NAMALWA (cell line): ENCODE measurements at regions not wholly inside any gene's neighbourhood (a gene's known extent, or its start where the extent isn't known, plus 50 kb on each side); places are given as distances from the start of the nearest gene placed in this dataset.
A peak's percentile ranks its signal among the peaks of the same experiment; 100 is the strongest.
"Not testable (repeated sequence)": the region's sequence is repeated elsewhere in the genome, so short reads cannot be mapped to it uniquely, and the experiment has no call there.

ENCODE experiments used
- DNase-seq: peaks from one replicate; pipeline ENCODE4 v3.0.0-alpha.2; 2015; ENCODE audit warnings: low spot score

DNA sequence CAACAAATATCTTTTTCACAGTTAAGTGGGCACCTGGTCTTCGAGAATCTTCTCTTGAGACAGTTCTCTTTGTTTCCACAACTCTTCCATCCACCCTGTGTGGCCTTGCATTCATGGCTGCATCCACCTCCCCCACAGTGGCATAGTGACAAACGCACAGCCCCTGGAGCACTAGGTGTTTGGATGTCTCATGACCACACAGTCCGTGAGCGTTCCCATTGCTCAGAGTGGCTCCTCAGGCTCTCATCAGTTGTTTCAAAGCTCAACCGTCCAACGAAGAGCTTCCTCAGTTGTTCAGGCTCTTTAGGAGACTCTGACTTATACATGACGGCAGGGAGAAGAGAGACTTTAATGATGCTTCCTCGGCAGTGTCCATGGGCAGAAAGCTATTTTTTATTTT is 191.6 kb downstream of the CDRT15L2 start:
- no peak for DNase-seq

DNA sequence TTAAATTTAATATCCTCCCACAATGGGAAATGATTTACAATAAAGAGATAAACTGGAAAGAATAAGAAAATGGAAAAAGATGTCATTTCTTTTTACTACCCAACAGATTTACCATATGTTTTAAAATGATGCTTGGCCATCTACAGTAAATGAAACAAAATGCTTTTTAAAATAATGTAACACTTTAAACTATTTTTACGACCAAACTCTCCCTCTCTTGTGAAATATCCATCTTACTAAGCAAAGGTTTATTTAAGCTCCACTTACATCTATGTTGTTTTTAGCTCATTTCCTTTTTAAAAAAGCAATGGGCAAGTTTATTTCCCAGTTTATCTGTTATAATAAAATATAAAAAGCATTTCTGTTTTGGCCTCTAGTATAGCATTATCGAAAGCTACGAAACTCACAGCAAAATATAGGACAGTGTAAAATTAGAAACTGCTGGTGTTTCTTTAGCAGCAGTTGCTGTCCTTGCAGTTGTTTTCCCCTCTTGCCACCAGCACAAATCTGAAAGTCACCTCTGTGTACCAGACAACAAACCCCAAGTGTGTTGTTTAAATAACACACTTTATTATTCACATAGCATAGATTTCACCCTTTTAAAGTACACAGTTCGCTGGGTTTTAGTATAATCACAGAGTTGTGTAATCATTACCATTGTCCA is 195.1 kb downstream of the CDRT15L2 start:
- no peak for DNase-seq

DNA sequence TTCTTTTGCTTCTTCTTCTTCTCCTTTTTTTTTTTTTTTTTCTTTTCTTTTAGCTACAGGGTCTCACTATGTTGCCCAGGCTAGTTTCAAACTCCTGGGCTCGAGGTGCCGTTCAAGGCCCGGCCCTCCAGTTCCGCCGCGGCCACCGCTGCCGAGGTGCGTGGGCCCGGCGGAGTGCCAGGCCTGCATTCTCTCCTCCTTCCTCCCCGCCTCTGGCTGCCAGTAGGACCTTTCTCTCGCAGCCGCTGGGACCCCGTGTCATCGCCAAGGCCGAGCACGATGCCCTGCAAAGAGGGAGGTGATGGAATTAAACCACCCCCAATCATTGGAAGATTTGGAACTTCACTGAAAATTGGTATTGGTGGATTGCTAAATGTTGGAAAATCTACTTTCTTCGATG is 195.8 kb downstream of the CDRT15L2 start:
- no peak for DNase-seq

DNA sequence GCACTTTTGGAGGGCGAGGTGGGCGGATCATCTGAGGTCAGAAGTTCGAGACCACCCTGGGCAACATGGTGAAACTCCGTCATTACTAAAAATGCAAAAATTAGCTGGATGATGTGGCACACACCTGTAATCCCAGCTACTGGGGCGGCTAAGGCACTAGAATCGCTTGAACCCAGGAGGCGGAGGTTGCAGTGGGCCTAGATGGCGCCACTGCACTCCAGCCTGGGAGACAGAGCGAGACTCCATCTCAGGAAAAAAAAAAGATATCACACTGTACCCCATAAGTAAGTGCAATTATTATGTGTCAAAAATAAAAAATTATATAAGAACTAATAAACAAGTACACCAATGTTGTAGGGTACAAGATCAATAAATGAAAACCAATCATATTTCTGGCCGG is 200.0 kb downstream of the CDRT15L2 start:
- DNase-seq = no peak

DNA sequence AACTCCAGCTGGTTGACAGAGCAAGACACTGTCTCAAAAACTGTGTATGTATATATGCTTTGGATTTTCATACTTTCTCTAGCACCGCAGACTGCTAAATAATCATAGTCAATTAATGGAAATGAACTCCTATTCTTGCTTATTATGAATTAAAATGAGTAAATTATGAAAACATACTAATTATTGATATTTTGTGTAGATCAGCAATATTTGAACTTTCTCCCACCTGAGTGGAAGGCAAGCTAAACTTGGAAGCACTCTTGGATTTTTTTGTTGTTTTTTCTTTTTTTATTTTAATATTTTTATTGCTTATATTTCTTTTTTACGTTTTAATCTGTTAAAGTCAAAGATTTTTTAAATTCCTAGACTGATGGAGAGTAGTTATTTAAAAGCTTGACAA is 201.7 kb downstream of the CDRT15L2 start:
- DNase-seq = no peak

DNA sequence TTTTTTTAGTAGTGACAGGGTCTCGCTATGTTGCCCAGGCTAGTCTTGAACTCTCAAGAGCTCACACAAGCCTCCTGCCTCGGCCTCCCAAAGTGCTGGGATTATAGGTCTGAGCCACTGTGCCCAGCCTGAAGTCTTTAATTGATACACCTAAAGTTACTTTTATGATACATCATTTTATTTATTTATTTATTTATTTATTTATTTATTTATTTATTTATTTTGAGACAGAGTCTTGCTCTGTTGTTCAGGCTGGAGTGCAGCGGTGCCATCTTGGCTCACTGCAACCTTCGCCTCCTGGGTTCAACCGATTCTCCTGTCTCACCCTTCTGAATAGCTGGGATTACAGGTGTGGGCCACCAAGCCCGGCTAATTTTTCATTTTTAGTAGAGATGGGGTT is 202.3 kb downstream of the CDRT15L2 start:
- DNase-seq = not testable (repeated sequence)

DNA sequence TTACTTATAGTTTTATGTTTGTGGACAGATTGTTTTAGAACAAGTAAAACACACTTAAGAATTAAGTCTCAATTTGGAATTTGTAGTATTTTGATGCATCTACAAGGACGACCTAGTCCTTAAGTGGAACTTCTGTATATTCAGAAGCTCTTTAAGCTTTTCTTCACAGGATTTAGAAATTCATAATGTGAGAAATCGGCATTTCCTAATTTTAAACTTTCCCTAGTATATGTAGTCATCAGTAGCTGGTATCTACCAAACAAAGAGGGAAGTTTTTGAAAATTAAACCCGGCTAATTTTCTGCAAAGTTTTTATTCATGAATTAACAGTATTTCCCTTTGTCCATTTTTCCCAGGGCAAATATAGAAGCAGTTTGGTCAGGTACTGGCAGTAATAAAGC is 203.6 kb downstream of the CDRT15L2 start:
- DNase-seq = no peak

DNA sequence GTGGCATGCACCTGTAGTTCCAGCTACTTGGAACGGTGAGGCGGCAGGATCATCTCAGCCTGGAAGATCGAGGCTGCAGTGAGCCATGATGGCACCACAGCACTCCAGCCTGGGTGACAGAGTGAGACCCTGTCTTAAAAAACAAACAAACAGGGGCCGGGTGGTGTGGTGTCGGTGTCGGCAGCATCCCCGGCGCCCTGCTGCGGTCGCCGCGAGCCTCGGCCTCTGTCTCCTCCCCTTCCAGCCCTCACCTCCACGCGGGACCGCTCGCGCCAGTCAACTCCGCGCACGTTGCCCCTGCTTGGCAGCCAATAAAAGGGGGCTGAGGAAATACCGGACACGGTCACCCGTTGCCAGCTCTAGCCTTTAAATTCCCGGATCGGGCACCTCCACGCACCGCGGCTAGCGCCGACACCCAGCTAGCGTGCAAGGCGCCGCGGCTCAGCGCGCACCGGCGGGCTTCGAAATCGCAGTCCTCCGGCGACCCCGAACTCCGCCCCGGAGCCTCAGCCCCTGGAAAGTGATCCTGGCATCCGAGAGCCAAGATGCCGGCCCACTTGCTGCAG is 204.7 kb downstream of the CDRT15L2 start:
- no peak for DNase-seq

DNA sequence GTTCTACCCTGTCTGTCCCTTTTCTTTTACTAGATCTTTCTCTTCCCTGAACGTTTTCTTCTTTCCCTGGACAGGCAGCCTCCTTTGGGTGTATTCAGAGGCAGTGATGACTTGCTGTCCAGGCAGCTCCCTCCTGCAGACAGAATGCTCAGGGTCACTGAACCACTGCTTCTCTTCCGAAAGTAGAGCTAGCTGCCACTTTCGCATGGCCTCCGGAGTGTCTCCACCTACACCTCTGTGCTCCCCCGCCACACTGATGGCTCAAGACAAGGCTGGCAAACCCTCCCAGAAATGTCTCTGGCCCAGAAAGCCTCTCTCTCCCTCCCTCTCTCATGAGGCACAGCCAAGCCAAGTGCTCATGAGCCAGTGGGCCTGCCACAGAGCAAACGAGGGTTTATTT is 207.8 kb downstream of the CDRT15L2 start:
- DNase-seq = no peak

DNA sequence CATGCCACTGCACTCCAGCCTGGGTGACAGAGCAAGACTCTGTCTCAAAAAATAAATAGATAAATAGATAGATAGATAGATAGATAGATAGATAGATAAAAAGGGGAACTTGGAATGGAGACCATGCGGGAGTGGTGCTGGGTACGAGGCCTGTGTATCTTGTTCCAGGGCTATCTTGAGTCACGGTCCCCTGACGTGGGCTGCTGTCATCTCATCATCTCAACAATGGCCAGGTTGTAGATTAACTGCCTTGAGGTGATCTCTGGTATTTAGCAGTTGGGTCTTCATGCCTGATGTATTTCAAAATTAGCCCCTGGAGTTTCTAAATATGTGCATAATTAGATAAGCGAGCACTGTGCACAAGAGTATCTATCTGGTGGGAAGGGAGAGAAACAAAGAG is 212.1 kb downstream of the CDRT15L2 start:
- DNase-seq = no peak

DNA sequence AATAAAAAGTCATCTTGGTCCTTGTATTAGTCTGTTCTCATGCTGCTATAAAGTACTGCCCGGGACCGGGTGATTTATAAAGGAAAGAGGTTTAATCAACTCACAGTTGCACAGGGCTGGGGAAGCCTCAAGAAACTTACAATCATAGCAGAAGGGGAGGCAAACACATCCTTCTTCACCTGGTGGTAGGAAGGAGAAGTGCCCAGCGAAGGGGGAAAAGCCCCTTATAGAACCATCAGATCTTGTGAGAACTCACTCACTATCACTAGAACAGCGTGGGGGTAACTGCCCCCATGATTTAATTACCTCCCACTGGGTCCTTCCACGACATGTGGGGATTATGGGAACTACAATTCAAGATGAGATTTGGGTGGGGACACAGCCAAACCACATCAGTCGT is 215.0 kb downstream of the CDRT15L2 start:
- DNase-seq = peak; percentile 4

DNA sequence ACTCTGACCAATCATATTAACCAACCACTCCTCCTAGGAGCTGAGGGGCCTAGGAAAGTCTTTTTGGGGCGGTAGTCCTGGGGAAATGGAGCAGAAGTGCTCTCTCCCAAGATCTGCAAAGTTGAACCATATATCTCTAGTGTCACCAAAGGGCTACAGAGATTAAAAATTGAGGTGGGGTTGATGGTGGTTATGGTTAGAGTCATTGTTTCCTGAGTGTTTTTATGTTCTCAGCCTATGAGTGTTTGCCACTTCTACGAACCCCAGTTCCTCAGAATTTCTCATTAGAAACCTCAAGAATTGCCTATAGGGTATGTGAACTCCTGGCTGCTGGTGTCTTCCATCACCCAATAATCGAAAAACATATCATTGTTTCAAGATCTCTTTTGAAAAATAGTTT is 217.8 kb downstream of the CDRT15L2 start:
- DNase-seq = no peak

DNA sequence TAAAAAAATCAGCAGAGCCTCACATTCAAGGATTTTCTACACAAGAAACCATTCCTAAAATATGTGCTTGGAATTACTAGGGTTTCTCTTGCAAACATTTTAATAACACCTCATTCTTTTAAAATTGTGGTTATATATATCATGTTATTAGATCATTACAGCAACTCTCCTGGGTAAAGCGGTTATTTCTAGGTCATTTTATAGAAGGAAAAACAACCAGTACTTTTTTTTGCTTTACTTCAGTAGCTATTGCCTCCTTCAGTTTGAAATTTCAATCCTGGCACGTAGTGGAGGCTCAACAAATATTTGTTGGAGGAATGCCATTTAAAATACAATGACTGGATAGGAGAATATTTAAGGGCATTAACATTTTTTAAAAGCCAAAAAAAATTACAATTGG is 220.6 kb downstream of the CDRT15L2 start:
- DNase-seq = no peak

DNA sequence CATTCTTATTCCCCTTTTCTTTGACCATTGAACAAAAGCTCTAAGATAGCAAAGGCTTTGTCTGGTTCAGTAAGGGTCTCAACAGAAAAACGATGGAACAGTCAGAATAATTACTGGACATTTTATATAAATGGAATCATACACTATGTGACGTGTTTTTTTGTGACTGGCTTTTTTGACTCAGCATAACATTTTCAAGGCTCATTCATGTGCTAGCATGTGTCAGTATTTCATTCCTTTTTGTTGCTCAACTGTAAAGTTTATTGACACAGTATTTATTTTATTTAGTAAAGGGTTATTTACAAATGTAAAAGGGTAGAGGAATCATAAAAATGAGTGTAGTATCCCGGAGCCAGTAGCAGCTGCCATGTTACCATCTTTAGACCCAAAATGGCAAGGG is 226.2 kb downstream of the CDRT15L2 start:
- DNase-seq = no peak

DNA sequence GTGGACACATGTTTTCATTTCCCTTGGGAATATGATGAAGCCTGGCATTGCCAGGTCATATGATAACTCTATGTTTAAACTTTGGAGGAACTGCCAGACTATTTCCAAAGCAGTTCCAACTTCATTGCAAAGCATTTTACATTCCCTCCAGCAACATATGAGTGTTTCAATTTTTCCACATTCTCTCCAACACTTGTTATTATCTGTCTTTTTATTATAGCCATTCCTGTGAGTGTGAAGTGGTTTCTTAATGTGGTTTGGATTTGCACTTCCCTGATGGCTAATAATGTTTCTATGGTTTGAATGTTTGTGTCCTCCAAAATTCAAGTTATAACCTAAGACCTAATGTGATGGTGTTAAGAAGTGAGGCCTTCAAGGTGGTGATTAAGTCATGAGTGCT is 228.0 kb downstream of the CDRT15L2 start:
- DNase-seq = not testable (repeated sequence)

DNA sequence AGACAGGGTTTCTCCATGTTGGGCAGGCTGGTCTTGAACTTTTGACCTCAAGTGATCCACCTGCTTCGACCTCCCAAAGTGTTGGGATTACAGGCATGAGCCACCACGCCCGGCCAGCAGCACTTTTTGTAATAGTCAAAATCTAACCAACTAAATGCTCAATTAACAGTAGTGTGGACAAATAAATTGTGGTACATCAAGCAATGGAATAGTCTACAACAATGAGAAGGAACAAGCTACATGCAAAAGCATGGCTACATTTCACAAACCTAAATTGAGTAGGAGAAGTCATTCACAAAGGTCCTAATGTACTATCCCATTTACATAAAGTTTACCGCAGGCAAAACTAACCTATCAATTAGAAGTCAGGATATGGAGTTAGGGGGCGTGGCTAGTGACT is 227.4 kb downstream of the USP22 start:
- not testable (repeated sequence) for DNase-seq

DNA sequence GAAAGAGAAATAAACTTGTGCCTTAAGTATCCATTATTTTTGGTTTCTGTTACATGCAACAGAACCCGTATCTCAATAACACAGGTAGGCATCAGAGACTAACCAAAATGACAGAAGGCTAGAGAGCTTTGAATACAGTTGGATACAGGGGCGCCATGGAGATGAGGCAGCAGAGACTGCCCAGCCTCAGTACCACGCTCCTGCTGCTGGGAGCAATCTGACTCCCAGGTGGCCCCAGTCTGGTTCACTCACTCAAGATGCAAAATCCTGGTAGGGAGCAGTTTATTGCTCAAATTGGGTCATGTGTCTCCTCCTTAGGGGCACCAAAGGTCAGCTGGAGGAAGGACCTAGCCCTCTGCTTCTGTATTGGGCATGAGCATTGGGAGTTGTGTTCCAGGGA is 218.9 kb downstream of the USP22 start:
- DNase-seq = no peak

DNA sequence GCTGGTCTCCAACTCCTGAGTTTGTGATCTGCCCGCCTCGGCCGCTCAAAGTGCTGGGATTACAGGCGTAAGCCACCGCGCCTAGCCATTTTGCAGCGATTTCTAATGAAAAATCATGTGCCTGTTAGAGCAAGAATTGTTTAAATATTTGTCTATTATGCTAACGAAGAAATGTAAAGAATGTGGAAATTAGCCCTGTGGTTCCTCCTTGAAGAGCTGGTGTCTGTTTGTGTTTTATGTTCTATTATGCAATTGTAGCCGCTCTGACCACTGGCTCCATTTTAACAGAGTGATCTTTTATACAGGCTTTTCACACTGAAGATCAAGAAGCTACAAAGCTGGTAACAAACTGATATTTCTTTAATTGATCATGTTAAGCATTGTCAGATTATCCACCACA is 217.3 kb downstream of the USP22 start:
- DNase-seq = no peak

DNA sequence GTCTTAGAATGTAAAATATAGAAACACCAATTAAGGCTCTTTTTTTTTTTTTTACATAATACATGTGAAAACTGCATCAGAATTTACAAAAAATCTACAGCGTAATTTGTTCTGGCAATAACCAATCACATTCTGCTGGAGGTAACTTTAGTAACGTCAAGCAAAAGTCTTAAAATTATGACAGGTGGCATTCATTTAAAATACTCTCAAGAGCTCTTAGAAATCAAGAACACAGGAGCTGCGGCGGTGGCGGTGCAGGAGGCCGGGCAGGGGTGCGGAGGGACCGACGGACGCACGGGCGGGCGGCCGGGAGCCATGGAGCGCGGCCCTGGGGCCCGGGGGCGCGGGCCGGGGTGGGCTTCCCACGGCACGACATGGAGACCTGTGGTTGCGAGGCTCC is 202.4 kb downstream of the USP22 start:
- DNase-seq = not testable (repeated sequence)

DNA sequence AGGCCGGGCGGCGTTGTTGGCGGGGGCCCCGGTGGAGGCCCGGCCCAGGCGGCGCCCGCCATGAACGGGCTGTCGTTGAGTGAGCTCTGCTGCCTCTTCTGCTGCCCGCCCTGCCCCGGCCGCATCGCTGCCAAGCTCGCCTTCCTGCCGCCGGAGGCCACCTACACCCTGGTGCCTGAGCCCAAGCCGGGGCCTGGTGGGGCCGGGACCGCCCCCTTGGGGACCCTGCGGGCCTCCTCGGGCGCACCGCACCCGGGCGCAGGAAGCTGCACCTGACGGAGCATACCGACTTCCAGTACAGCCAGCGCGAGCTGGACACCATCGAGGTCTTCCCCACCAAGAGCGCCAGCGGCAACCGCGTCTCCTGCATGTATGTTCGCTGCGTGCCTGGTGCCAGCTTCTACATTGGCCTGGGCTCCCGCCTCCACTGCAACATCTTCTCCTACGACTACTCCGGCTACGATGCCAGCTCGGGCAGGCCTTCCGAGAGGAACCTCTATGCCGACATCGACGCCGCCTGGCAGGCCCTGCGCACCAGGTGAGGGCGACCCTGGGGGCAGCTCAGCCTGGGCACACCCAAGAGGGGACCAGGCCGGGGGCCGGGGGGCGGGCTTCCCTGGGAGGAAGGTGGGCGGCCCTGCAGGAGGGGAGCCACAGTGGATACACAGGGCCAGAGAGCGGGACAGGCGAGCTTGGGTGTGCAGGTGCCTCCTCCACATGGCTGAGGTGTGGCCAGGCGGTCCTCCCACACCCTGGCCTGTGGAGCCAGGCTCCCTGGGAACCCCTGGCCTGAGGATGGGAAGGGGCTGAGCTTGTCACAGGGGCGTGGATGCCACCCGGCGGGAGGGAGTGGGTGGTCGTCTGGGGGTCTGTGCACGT is 201.6 kb downstream of the USP22 start:
- not testable (repeated sequence) for DNase-seq

DNA sequence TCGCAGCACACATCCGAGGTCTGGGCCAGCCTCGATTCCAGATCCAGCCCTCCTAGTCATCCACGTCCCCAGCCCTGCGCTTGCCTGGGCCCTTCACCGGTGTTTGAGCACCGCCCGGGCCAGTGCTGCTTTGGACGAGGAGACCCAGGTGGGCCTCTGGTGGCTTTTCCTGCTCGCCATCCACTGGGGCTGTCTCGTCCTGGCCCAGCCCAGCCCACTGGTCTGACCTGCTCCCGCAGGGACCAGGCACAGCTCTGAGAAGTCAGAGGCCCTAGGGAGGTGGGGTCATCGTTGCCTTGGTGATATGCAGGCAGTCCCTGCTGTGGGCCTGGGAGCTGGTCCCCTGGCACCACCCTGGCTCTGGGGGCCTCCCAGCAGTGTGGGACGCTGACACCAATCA is 200.8 kb downstream of the USP22 start:
- not testable (repeated sequence) for DNase-seq

DNA sequence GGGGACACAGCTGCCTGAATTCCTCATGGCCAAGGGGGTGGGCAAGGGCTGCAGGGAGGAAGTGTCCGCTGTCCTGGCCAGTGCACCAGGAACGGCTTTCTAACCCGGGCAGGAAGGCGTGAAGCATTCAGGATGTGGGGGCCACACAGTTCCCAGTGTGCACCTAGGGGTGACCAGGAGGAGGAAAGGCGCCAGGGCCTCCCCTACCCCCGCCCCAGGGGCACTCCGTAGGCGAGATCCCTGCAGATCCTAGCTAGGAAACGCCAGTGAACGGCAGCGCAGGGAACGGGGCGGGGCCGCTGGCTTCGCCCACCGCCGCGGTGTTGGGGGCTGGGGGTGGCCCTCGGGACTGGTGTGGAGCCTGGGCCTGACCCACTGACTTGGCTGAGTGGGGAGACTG is 199.6 kb downstream of the USP22 start:
- not testable (repeated sequence) for DNase-seq
